Pulmonary artery endothelial cell (primary cell): ENCODE measurements at regions not wholly inside any gene's neighbourhood (a gene's known extent, or its start where the extent isn't known, plus 50 kb on each side); places are given as distances from the start of the nearest gene placed in this dataset.

ENCODE experiments used
- DNase-seq: peaks from one replicate; pipeline ENCODE4 v3.0.0-alpha.2; 2011; ENCODE audit warnings: low read depth, low spot score

DNA sequence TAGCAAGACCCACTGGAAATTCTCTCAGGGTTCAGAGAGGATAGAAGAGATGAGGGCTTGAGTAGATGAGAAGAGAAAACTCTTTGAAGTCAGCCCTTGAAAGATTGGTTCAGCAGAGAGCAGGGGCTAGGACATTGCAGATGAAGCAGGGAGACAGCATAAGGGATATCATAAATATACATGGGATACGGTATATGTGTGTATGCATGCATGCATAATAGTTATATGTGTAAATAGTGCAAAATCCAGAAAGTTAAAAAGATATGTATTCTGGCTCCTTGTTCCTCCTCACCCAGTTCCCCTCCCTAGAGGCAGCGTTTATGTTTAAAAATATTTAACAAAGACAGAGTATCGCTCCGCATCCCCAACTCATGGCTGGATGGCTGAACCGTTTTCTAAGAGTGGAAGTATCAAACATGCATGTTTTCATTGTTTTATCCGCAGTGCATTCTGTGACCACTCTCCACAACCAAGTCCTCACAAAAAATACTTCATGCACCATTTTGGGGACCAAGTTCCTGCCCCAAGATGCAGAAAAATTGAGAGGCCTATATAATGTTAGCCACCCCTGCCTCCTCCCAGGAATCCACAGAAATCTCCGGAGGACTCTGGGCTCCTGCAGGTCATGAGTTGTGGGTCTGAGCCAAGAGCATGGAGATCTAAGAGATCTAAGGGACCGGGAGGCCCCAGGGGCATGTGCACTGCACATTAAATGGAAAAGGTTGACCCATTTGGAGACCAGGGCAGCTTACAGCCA, 119.5 kb downstream of the MTX3 start:
- no peak for DNase-seq

DNA sequence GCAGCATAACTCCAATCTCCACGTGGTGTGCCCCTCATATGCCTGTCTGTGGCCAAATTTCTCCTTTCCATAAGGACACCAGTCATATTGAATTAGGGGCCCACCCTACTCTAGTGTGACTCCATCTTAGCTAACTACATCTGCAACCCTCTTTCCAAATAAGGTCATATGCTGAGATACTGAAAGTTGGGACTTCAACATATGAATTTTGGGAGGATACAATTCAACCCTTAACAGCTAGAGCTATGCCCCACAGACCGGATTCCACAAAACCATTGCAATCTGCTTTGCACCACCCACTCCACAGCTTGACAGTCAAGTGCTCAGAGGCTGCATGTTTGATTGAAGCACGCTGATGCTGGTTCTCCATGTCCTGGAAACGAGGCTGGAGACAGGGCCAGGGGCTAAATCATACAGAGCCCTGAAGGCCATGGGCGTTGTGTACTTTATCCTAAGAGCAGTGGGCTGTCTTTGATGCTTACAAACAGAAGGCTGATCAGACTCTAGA, 122.8 kb downstream of the MTX3 start:
- DNase-seq = no peak

- no peak for DNase-seq
These were observed 125.5 kb downstream of the MTX3 start for GRCh38 chr5:79865579-79865978.

- DNase-seq = no peak
These were observed 126.7 kb downstream of the MTX3 start for GRCh38 chr5:79864364-79864763.

GRCh38 chr5:79859588-79859987, 131.5 kb downstream of the MTX3 start:
- no peak for DNase-seq

DNA sequence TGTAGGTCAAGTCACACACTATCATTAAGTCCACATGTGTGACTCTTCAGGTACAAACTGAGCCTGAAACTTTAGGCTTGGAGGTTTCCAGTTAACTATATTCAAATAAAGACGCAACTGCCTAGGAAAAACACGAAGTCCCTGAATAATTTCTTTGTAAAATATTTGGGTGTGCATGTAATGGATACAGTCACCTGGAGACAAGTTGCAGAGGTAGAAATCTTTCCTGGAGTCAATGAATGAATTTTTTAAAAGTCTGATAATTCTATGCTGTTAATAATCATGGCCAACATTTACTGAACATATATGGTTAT, 132.7 kb downstream of the MTX3 start:
- no peak for DNase-seq

DNA sequence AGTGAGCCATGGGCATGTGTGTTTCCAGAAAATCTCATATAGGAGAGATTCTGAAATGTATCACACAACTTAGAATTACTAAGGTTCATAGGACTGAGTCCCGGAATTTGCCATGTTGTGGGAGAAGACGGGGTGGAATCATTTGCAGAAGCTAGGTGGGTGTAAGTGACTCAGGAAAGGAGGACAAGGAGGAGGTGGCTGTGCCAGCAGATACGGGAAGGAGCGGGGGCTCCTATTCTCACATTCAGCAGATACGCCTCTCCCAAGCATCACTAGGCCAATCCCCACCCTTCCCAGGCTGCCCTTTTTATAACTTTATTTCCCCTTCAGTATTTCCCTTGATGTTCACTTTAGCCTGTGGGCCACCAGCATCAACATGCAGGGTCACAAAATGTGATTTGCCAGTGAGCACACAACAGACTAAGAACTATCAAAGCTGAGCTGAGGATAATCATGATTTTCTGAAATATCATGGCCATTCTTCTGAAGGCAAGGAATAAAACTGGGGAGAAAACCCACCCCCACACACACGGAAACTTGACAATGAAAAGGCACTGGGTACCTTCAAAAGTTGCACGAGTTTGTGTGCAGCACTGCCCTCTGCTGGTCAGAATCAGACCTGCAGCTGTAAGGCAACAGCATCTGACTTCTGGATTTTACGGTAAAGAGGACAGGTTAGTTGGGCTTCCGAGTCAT, 133.2 kb downstream of the MTX3 start:
- DNase-seq = peak; percentile 10

DNA sequence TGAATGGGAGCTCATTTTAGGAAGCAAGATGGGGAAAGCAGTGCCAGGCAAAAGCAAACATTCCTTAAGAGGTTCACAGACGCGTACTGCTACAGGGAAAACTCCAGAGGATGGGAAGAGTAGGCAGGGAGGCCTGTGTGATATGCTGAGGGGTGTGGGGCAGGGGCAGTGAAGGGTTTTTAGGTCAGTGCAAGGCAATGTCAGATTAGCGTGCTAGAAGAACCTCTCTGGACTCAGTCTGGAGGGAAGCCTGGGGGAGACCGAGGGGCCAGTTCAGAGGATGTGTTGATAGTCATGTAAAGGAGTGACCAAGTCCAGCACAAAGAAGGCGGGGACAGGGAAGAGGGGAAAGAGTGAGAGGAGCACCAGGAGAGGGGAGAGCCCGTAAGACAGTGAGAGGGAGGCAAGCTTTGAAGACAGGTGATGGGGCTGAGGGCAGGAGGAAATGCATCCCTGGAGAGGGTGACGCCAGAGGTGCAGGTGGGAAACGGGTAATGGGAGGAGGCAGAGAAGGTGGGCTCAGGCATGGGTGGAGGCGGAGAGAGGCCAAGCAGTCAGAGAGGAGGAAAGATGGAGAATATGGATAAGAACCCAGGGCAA, 134.5 kb downstream of the MTX3 start:
- no peak for DNase-seq

DNA sequence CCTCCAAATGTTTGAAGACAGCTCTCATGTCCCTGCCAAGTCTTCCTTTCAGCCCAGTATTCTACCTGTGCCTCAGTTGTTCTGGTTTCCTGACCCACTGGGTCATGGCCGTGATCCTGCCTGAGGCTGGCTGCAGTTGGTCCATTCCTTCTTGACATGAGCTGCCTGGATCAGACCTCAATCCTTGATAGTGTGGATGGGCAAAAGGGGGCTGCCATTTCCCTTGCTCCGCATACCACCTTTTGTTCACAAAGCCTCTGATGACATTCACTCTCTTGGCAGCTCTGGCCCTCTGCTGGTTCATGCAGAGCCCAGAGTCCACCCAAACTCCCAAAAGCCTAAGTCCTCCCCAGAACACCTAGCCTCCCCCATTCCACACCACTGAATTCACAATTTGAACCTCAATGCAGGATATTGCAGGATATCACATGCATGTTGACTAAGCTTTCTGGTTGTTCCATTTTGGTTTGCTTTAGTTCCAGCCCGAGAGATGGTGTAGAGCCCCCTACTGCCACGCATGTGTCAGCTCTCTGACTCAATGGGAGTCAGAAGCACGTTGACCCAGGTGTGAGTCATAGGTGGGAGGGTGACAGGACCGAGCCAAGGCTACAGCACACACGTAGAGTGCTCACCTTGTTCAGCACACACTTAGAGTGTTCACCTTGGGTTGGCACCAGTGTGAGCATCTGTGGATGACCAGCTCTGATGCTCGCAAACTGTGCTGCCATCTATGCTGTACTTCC, 137.2 kb downstream of the MTX3 start:
- no peak for DNase-seq

GRCh38 chr5:79853028-79853427, 138.0 kb downstream of the MTX3 start:
- DNase-seq = no peak

DNA sequence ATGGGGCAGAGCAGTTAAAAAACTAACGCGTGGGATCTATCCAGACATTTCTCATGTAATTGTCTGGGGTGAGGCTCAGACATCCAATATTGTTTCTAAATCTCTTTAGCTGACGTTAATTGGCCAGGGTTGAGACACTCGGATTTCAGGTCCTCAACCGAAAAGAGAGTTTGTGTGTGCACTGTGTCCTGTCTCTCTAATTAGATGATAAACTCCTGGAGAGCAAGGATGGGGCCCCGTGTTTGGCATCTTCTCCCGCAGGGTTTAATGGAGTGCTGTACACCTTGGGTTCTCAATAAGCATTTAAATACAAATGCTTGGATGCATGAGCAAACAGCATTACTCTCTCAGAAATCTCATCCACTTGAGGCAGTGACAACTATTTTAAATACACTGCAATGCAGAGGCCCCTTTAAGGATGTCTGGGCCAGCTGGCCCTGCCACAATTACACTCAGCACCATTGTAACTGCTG, 139.6 kb downstream of the MTX3 start:
- DNase-seq = no peak

DNA sequence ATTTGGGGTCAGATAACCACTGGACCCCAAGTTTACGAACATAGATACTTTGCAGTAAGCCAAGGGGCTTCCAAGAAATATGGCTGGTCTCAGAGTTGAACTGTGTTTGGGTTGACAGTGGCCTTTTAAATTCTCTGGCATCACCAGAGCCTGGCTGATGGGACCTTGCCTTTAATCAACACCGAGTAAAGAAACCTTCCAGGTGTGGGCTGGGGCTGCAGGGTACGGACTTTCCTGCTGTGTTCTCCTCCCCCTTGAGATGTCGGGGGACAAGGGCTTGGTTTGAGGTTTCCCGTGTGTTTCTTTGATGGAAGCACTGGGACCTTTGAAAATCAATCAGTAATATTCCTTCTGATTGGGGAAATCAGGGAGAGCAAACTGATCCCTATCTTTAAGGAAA, 140.1 kb downstream of the MTX3 start:
- DNase-seq = no peak

DNA sequence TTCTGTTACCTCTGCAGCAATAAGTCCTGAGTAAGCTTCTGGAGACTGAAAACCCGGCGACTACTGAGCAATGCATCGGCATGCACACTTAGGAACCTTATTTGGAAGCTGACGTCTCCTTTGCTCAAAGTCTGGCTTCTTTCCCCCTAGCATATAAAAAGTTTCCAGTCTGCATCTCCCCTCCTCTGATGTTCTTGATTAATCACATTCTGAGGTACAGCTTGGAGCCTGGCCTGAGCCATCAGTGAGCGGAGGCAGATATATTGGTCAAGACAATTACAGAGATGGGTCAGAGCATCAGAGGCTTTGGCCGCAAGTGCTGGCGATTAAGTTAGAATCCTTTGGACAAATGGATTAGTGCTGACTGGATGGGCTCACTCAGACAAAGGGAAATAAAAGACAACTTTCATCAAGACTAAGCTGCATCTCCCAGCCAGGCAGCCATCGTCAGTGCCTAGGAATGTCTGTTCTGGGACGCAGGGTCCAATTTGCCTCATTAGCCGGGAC, 140.7 kb downstream of the MTX3 start:
- no peak for DNase-seq

DNA sequence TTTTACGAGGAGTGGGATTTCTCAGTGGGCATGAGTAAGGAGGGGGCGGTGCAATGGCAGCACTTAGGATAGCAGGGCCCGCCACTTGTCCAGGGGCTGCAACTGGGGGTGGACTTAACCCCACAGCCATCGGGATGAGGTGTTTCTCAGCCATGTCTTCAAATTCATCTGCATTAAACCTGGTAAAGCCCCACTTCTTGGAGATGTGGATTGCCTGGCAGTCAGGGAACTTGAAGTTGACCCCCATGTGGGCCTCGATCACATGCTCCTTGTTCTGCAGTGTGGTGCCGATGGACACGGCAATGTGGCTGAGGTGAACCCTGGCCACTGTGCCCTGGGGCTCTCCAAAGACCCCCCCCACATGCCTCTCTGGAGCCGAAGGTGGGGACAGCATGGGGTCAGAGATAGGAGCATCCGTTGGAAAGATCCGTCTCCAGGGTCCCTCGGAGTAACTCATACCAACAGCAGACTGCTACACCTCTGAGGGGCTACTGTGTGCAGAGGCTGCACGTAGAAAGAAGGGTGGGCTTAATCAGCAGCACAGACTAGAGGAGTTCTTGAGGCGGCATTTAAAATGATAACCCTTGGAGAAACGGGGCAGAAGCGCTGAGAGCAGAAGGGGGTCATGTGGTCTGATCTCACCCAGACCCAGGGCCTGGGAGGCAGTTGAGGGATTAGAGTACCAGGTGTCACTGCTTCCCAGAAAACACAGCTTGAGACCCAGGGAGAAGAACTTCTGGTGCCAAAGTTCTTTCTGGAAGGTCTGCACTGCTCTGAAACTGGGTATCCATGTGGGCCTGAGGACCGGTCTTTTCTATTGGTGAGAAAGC, 141.4 kb downstream of the MTX3 start:
- no peak for DNase-seq
